AG09309 (cell line): ENCODE measurements at regions not wholly inside any gene's neighbourhood (a gene's known extent, or its start where the extent isn't known, plus 50 kb on each side); places are given as distances from the start of the nearest gene placed in this dataset.
"Not testable (repeated sequence)": the region's sequence is repeated elsewhere in the genome, so short reads cannot be mapped to it uniquely, and the experiment has no call there.

Source experiments
- DNase-seq: peaks from one replicate; pipeline ENCODE4 v3.0.0-alpha.2; 2010; ENCODE audit warnings: low read depth
- H3K4me3 ChIP-seq: 2 replicates; pipeline ENCODE4 v1.5.1; 2011; ENCODE audit warnings: mild to moderate bottlenecking, low read depth, low read length, moderate library complexity; ENCODE audit not compliant: control insufficient read depth
- CTCF ChIP-seq: IDR thresholded peaks from 2 replicates; pipeline ENCODE4 v1.5.1; 2011; ENCODE audit warnings: mild to moderate bottlenecking, low read depth, low read length, inconsistent platforms; ENCODE audit not compliant: insufficient read depth, control insufficient read depth; ENCODE audit errors: missing control alignments

- H3K4me3 ChIP-seq = no peak overlapping the region
- no peak for TF ChIP-seq CTCF
- DNase-seq = no peak
Observed at GRCh38 chr15:87707566-87708130, 548.9 kb downstream of the NTRK3 start.

DNA sequence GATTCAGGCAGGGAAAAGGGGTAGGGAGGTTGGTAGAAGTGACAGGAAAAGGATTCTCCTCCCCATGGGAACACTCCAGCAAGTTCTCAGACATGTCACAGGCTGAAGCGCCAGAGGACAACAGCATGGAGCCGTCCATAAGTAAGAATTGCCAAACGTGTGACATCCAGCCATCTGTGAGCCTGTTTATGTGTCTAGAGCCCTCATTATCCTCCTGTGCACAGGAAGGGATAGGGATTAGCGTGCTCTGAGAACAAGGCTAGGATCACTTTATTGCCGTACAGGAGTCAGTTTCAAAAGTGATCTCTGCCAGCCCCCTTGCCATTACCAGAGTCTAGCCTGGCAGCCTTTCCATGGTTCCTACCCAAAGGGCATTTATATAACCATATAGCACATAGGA lies 549.5 kb downstream of the NTRK3 start:
- DNase-seq = no peak
- no peak overlapping the region for H3K4me3 ChIP-seq
- no peak for TF ChIP-seq CTCF

DNA sequence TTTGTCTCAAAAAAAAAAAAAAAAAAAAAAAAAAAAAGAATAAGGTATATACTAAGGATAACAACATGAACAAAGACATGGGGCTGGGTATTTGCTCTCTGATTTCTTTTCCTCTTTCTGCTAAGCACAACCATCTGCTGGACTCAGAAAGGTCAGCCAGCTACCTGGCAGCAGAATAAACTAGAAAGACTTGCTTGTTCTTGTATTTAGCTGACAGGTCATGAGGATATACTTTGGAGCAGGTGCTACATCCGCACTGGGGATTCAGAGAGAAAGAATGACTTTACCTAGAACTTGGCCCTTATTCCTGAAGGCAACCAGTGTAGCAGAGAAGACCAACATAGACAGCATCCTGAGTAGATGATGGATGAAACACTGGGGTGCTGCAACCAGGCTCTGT lies 550.5 kb downstream of the NTRK3 start:
- DNase-seq = no peak
- H3K4me3 ChIP-seq = no peak overlapping the region
- TF ChIP-seq CTCF = no peak

DNA sequence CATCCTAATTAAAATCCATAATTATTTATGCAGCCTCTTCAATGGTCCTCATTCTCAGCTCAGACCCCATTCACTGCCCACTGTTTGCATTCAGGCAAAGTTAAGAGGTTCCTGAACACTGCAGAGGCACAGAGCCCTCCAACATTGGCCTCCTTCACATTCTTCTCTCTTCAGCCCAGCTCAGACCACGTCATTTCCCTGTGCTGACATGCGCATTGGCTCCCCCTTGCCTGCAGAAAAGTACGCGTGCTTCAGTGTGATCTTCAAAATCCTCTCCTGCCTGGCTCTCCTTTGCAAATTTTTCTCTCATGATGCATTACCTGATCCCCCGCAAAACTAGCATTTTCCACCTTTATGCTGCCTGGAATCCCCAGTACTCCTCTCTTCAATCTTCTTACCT lies 552.3 kb downstream of the NTRK3 start:
- TF ChIP-seq CTCF = no peak
- DNase-seq = no peak
- no peak overlapping the region for H3K4me3 ChIP-seq

GRCh38 chr15:87703327-87704111 lies 553.0 kb downstream of the NTRK3 start:
- no peak for TF ChIP-seq CTCF
- no peak for DNase-seq
- no peak overlapping the region for H3K4me3 ChIP-seq

GRCh38 chr15:87702270-87702669 lies 554.3 kb downstream of the NTRK3 start:
- H3K4me3 ChIP-seq = no peak overlapping the region
- no peak for TF ChIP-seq CTCF
- no peak for DNase-seq

DNA sequence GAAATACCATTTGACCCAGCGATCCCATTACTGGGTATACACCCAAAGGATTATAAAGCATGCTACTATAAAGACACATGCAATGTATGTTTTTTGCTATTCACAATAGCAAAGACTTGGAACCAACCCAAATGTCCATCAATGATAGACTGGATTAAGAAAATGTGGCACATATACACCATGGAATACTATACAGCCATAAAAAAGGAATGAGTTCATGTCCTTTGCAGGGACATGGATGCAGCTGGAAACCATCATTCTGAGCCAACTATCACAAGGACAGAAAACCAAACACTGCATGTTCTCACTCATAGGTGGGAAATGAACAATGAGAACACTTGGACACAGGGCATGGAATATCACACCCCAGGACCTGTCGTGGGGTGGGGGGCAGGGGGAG lies 558.1 kb downstream of the NTRK3 start:
- not testable (repeated sequence) for H3K4me3 ChIP-seq, DNase-seq
